Keratinocyte (primary cell): ENCODE measurements at regions not wholly inside any gene's neighbourhood (a gene's known extent, or its start where the extent isn't known, plus 50 kb on each side); places are given as distances from the start of the nearest gene placed in this dataset.

ENCODE experiments used
- CTCF ChIP-seq, 3 experiments: IDR thresholded peaks in 1 of 3; conservative IDR thresholded peaks in 1 of 3; optimal IDR thresholded peaks in 1 of 3; 2 replicates in 2 of 3; 3 replicates in 1 of 3; pipeline versions ENCODE3 to v1.5.1; 2011; ENCODE audit warnings: low read length in 3 of 3, mild to moderate bottlenecking in 3 of 3, moderate library complexity in 2 of 3, control low read depth in 1 of 3, inconsistent platforms in 1 of 3; ENCODE audit not compliant: insufficient read depth in 2 of 3; ENCODE audit errors: extremely low read depth in 1 of 3
- EZH2 ChIP-seq: IDR thresholded peaks from one replicate; pipeline ENCODE4 v1.6.1; 2012; ENCODE audit warnings: inconsistent platforms, mild to moderate bottlenecking, low read length, moderate library complexity

GRCh38 chr6:2305951-2306350 lies 60.5 kb upstream of the GMDS start:
- TF ChIP-seq CTCF (optimal IDR thresholded peaks at IDR 0.05 in 1 of 3, IDR thresholded peaks at IDR 0.05 in 1 of 3, conservative IDR thresholded peaks at IDR 0.05 in 1 of 3; ENCODE audit: extremely low read depth in 1 of 3, insufficient read depth in 2 of 3, low read length in 3 of 3) (no peak), EZH2 (no peak)
